ENCODE measurements at regions not wholly inside any gene's neighbourhood (a gene's known extent, or its start where the extent isn't known, plus 50 kb on each side); places are given as distances from the start of the nearest gene placed in this dataset.
A peak's percentile ranks its signal among the peaks of the same experiment; 100 is the strongest.

DNA sequence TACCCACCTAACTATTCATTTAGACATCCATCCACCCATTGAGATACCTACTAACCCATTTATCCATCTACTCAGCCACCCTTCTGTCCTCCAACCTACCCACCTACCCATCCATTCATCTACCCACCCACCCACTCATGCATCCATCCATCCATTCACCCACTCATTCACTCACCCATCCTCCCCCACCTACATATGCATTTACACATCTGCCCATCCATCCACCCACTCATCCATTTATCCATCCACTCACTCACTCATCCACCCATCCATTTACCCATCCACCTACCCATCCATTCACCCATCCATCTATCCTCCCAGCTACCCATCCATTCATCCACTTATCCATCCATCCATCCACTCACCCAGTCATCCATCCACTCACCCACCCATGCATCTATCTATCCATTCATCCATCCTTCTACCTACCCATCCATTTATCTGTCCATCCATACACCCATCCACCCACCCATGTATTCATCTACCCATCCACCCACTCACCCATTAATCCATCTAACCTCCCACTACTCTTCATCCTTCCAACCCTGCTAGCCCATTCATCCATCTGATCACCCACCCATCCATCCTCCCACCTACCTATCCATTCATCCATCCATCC lies 378.7 kb downstream of the CTTN start:
- DNase-seq = no peak

DNA sequence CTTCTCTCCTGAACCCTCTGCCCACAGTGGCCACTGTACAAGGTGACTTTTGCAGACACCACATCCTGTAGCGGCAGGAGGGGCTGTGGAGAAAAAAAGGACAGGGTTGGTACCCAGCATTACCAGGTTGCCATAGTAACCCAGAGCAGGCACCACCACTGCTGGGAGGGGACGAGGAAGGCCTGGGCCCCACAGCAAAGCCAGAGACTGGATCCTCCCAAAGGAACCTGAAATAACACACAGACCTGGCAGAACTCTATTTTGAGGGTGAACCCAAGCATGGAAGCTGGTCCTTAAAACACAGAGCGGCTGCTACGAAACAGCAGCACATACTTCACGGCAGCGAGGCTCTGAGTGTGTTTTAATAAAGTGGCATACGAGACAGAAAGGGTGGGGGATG lies 380.6 kb downstream of the CTTN start:
- DNase-seq = peak; percentile 12

DNA sequence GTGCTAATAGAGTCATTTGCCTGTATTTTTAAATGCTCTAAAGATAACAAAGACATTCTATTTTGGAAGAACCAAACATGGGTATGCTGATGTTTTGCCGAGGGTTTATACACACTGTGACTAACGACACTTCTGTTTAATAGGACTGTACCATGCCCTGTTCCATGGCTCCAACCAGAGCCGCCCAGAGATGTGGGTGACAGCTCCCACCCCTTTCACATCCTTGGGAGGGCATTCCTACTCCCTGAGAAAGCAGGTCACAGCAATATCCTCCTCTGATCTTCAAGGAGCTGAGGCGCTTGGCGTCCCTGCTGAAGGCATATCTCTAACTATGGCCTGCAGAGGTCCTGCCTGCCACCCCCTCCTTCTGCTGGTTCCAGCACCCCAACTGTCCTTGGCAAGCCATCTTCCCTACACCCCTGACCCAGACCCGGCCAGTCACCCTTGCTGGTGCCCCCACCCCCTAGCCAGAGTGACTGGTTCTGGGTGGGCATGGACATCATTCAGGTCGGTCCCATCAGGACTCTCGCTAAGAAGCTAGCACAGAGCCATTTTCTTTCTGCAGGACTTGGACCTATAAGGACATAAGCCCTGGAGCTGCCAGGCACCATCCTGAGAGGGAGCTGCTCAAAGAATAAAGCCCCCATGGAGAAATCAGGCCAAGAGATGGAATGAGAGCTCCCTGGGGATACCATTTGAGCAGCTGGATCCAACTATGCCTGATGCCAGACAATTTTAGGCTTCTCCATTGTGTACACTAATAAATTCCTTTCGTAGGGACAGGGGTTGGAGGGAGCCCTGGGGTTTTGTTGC lies 381.3 kb downstream of the CTTN start:
- DNase-seq = no peak

DNA sequence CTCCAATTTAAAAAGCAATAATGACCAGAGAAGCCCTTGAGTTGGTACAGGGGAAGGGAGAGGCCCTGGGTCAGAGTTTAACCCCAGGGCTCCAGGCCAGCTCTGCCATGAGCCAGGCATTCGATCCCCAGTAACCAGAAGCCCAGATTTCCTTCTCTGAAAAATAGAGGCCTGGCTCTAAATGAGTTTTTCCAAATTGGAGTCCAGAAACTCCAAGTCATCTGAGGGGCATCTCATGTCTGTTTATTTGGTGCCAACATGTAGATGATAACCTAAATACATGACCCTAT lies 381.9 kb downstream of the CTTN start:
- no peak for DNase-seq

DNA sequence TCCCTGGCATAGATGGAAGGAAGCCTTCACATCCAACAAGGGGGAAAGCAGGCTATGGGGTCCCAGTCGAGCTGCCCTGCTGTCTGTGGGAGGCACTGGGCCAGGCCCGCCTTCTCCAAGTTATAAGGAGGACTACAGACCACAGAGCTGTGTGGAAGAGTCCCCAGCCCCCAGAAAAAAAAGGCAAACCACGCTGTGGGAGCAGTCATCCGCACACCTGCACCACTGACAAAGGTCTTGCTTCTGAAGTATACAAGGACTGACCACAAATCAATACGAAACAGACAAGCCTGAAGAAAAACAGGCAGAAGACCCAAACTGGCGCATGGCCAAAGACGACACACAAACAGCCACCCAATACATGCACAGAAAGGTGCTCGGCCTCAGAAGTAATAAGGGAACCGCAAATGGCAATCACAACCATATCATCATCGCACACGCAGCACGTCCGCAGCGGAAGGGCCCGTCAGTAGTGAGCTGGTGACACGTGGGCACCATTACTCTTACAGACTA lies 384.1 kb downstream of the CTTN start:
- DNase-seq = peak; percentile 70

DNA sequence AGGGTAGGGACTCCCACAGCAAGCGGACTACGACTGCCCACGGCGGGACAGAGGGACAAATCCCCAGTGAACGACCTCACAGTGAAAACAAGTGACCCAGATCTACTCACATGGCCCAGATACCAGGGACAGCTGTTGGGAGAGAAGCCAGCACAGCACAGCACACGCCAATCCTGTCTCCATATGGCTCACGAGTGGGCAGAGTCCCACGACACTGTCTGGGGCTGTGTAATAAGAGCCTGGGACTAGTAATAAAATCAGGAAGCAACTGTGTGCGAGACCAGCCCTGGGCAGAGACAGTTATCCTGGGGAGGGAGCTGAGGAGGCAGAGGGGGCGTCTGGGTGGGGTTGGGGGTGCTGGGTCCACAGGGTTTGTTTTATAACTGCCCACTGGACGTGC lies 385.0 kb downstream of the CTTN start:
- DNase-seq = no peak

DNA sequence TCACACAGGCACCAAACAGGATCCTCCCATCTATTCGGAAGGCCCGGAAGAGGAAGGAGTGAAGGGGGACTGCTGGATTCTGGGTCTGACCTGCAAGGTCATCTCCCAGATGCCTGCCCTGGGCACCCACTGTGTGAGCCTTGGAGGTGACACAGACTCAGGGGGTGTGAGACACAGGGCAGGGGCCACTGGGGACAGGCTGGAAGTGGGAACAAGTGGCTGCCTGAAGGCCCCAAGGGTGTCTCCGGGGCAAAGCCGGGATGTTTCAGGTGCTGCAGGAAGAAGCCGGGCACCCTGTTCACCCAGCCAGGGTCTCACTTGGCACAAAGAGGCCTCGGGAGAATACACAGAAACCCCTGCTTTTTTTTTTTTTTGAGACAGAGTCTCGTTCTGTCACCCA lies 385.5 kb downstream of the CTTN start:
- no peak for DNase-seq

DNA sequence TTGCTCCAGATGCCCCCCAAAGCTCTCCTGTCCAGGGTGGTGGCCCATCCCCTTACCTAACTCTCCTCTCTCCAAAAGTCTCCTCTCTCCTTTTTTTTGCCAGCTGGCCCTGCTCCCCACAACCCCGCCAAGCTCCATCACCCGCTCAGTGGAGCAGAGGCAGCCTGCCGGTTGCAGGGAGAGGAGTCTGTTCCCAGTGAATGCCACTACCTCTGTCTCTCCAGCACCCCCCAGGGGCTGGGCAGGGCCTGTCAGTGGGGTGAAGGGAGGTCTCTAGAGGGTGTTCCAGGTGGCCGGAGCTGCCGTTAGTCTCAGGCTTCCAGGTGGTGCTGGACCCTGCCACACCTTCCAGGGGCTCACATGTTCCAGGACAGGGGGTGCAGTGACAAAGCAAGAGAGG lies 387.0 kb downstream of the CTTN start:
- no peak for DNase-seq

DNA sequence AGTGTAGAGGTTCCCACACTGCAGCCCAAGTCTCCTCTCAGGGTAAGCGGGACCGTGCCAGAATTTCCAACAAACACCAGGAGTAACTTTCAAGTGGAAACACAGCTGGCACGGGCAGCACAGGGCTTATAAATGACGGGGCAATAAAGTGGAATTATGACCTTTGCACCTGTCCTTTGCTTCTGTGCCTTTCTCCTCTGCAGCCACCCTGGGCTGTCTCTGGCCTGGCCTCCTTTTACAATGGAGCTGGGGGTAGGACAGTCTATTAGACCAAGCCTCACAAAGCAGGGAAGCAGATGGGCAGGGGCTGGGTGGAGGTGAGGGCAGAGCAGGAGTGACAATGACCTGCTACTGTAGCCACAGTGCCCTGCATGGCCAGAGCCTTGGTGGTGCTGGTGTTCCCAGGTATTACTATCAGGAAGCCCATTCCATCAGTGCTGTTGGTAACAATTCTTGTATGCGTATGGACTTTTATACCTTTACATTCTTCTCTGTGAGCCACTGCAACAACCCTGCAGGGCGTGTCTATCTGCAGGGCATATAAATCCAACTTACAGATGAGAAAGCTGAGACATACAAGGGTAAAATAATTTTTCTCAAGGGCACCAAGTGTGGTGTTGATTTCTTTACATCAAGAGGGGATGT lies 387.8 kb downstream of the CTTN start:
- no peak for DNase-seq

DNA sequence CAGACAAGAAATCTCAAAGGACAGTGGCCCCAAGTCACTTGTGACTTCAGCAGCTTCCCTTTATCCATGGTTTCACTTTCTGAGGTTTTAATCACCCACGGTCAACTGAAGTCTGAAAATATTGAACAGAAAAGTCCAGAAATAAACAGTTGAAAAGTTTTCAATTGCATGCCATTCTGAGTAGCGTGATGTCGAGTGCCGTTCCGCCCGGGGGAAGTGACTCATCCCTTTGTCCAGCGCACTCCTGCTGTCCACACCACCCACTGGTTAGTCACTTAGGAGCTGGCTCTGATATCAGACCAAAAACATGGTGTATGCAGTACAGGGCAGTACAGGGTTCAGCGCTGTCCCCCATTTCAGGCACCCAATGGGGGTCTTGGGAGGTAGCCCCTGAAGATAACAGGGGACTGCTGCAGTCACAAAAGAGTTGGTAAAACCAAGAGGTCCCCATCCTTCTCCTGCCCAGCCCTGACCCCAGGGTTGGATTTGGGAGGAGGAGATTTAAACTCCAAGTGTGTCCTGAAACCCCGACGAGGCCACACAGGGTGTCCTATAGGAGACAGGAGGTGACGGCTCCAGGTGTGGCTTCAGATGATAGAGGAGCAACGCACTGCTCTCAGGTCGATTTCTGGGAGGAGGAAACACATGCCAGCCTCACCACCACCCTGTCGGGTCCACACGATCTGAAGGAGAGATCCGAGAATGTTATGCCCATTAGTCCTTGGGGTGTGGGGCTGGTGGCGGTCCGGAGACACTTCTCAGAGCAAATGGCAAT lies 390.1 kb downstream of the CTTN start:
- DNase-seq = peak; percentile 64

DNA sequence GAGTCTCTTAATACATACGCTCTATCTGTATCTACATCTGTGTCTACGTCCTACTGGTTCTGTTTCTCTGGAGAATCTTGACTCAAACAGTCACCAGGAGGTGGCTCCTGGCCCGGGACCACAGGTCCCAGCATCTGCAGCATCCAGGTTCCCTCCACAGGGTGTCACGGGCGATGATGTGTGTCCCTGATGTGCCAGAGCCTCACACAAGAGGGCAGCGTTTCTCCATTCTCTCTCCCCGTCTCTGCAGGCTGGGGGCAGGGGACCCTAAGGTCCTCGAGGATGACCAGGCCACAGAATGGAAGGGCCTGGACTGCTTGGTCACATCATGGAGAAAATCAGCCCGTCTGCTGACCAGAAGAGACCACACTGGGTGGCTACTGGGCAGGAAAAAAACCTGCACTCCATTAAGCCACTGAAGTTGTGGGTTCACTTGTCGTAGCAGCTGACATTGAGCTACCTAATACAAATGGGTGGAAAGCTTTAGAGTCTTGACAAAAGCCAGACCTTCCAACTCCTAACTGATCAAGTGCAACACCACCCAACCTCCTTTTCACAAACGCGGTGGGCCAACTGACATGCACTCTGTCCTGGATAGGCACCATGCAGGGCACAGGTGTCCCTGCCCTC lies 392.5 kb downstream of the CTTN start:
- DNase-seq = peak; percentile 7

DNA sequence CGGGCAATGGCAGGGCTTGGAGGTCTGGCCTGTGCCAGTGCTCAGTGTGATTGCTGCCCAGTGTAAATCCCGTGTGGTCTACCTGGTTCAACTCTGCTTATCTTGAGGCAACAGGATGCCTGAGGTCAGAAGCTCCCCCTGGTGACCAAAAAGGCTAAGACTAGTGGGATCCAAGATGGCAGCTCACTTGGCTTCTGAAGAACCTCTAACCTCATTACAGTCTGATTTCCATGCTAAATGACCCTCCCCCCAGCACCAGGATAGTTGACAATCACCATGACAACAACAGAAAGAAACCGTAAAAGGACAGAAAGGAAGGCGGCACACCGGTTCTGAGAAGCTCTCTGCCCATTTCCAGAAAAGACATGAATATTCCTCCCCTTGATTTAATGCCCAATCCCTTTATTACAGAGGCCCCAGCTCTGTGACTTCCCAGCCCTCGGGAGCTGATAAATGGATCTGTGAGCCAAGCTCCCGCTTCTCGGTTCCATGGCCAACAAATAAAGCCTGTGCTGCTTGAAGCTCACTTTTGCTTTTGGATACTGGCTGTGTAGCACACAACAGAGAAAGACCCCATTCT lies 398.4 kb downstream of the CTTN start:
- DNase-seq = no peak

DNA sequence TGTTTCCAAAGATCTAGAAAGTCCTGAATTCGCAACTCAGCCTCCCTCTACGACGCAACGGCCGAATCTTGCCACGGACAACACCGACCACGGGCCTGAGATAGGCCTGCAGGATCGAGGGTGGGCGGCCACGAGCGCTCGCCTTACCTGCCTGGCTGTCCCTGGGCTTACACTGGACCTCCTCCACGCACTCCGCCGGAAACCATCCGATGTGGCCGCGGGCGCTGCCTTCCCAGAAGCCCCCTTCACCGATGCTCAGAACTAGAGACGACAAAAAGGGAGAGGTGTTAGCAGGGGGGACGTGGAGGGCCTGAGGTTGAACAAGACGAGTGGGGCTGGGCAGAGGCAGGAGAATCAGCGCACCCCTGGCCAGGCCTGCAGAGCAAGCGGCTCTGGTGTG lies 400.0 kb downstream of the CTTN start:
- DNase-seq = no peak

DNA sequence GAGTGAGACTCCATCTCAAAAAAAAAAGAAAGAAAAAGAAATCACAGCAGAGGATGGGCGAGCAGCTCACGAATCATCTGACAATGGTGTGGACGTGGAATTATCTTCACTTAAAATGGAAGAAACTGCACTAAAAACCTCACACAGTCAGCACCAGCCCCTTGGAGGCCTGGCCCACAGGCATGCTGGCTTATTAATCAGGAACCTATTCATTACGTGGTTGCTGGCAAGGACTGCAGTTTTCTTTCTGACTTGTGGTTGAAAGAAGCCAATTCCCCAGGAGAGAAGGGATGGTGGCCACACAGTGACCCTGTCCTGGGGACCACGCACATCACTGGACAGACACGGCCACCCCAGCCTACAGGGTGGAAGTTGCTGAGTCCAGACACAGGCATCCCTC lies 401.1 kb downstream of the CTTN start:
- no peak for DNase-seq

DNA sequence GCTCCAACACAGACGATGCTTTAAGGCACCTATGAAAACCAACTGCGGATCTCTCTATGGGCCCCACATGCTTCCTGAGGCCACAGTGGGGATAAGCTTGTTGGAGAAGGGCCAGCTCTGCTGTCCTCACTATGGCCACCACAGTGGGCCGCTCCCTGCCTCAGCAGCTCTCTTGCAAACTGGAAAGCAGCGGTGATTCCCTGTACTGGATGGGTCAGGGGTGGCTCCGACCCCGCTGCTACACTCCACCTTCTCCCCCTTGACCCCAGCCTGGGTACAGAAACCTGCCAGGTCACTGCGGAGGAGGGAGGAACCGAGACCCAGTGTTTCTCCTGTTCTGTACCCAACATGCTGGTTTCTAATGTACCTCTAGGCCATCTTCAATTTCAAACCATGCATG lies 403.9 kb downstream of the CTTN start:
- DNase-seq = no peak

DNA sequence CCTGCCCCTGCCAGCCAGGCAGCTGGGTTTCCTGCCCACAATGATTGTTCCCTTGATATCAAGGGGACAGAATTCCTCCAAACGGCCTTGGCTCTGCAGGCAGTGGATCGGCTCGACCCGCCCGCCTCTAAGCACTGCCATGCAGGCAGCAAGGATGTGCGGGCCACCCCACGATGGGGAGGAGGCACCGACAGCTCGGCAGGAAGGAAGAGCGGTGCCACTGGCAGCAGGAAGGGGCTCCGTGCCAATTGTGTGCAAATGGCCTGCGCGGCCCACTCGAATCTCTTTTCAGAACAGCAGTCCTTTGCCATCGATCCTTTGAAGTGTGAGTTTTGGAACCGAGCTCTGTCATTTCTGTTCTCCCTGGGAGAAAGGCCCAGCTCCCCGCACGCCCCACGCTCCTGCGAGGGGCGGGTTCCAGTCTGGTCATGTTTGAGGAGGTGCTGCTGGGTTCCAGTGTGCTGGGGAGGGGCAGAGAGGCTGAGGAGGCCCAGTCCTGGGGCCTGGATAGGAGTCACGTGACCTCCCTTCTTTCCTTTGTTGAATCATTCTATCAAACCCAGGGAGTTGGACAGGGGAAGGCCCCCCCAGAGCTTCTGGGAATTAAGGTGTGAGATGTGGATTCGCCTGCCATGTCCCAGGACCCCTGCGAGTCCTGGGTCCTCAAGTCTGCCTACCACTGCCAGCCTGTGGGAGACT lies 406.0 kb downstream of the CTTN start:
- DNase-seq = no peak

DNA sequence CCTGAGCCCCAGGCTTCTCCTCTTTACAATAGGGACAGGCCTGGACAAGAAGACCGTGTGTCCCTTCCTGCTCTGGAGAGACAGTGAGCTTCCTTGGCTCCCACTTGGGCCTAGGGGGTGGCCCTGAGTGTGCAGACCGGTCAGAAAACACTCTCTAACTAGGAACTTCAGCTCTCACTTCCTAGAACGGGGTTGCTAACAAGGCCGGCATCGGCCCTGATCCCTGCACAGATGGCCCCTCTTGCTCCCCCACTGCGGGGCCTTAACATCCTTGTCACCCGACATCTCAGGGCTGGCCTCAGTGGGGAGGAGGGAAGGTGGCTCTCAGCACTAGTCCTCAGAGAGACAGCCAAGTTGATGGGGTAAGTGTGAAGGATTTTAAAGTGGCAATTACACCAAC lies 406.9 kb downstream of the CTTN start:
- DNase-seq = no peak

DNA sequence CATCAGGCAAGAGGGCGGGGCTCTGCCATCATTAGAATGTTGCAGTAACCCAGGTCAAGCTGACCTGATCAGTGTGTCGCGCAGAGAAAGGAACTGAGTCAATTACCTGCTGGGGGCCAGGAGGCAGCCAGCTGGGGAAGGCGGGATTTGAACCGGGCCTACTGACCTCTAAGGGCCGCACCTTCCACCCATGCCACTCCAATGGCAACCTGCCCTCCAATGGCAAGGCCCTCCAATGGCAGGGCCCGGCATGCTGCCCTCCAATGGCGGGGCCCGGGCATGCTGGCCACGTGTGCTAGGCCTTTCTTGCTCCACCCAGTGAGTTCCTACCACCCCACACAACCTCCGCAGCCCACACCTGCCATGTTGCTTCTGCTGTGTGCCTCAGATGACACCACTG lies 407.6 kb downstream of the CTTN start:
- DNase-seq = no peak

DNA sequence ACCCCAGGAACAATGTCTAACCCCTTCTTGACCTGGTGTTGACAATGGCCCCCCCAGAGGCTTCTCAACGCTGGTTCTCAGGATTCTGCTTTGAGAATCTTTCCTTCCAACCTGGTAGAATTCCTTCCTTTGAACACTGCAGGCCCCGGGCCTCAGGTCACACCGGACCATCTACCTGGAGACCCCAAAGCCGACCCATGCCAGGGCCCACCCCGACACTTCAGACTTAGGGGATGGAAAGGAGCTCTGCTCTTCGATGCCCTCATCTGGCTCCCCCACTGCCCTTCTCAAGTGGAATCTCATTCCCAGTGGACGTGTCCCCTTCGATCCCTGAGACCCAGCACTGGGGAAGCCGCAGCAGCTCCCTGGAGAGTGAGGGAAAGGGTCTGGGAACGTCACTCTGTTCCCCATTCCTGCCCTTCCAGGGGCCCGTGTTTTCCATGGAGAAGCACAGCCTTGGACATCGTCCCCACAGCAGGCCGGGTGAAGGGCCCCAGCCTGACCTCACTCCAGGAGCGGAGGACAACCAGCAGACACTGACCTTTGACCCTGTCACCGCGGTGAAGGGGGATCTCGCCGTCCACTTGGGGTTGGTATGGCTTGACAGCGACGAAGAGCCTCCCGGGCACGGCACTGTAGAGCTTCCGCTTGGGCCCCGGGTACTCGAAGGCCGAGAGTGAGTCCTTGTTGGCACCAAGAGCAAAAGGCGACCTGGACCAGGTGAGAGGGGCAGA lies 408.3 kb downstream of the CTTN start:
- no peak for DNase-seq

DNA sequence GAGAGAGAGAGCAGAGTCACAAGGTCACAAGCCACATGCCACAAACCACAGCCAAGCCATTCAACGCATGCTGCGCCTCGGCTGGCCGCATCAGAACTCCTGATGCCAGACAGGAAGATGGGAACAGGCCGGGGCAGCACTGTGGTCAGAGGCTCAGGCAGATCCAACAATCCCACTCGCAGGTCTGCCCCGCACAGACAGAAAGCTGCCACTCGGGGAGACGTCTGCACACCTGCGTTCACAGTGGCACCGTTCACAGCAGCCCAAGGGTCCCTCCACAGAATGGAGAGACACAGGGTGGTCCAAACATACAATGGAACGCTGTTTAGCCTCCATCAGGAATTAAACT lies 408.8 kb downstream of the CTTN start:
- no peak for DNase-seq

DNA sequence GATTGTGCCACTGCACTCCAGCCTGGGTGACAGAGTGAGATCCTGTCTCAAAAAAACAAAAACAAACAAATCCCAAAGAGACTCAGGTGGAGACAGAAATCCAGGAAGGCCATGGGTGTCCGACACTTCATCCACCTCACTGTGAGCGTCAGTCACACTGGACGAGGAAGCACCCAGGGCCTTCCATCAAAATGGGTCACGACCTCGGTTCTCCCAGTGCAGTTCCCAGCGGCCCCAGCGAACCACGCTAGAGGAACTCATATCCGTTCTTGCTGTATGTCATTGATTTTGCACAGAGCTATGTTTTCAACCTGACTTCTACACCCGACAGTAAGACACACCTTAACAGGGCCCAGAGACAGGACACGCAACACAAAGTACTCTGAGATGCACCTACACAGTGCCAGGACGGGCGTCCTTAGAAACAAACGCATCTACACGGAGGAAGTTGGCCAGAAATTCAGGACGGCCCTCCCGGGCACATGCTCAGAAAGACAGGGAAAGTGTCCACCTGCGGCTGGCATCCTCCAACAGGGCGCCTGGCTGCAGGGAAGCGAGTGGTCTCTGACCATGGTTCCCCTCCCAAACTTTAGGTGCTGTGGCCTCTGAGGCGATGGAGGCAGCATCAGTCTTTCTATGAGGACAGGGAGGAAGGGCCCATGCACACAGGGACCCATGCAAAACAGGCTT lies 410.5 kb downstream of the CTTN start:
- no peak for DNase-seq

Data from NCI-H146 (cell line).